ENCODE measurements at regions not wholly inside any gene's neighbourhood (a gene's known extent, or its start where the extent isn't known, plus 50 kb on each side); places are given as distances from the start of the nearest gene placed in this dataset.

DNA sequence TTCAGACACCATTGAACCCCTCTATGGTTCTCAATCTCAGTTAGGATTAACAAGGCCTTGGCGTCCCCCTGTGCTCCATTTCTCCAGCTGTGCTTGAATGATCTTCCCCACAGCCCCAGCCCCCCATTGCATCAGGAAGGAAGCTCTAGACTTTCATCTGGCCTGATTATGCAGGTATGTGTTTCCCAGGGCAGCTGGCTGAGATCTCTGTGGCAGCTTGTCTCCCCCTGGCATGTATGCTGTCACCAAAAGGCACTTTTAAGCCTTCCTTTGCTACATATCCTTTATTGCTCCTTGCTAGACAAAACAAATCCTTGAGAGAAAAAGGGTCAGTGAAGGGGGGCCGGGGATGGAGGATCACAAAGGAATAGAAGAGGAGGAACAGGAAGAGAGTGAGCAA lies 1056.0 kb upstream of the SLIT2 start (continued):
- TF ChIP-seq NFXL1 (IDR thresholded peaks at IDR 0.05; ENCODE audit: borderline replicate concordance) = no peak
- TF ChIP-seq TCF12 (IDR thresholded peaks at IDR 0.05; ENCODE audit: low read depth, low read length) = no peak
- no peak for TF ChIP-seq JUNB (IDR thresholded peaks at IDR 0.05)

DNA sequence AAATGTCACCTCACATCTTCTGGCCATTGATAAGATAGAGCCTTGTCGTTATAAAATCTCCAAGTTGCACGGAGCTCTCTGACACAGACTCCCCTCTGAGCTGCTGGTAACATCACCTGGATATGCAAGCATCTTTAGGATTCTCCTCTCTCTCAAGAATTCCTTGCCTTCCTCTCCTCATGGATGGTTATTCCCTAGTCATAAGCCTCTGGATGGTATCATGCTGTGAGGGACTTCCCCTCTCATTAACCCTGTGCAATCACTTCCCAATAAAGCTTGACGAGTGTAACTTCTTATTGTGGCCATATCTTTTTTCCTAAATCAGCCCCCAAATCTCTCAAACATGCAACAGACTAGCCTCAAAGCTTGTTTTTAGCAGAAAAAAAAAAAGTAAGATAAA lies 1057.0 kb upstream of the SLIT2 start:
- ATAC-seq (no peak), FAIRE-seq (no peak), DNase-seq (ENCODE audit: low read depth, low spot score) (no peak)
- Histone ChIP-seq H3K9me3 (replicated peaks; ENCODE audit: control insufficient read depth, insufficient read depth, low read length) (no peaks in the 10 kb centered on the region), H2AFZ (ENCODE audit: control insufficient read depth, low read depth, low read length) (no peak overlapping the region), H3K9ac (ENCODE audit: control insufficient read depth, insufficient read depth, low read length) (no peak overlapping the region), H3K4me2 (ENCODE audit: control insufficient read depth, insufficient read depth) (no peak overlapping the region), H3K79me2 (ENCODE audit: control insufficient read depth, insufficient read depth, low read length) (no peaks in the 10 kb centered on the region), H3K4me1 (ENCODE audit: control insufficient read depth, insufficient read depth, low read length) (no peaks in the 10 kb centered on the region), H4K20me1 (ENCODE audit: control insufficient read depth, insufficient read depth) (no peaks in the 10 kb centered on the region), H3K36me3 (ENCODE audit: control insufficient read depth in 2 of 2, insufficient read depth in 2 of 2, low read length in 1 of 2) (no peaks in the 10 kb centered on the region), H3K27ac (ENCODE audit: control insufficient read depth, insufficient read depth) (no peak overlapping the region), H3K4me3 (no peak overlapping the region), H3K27me3 (replicated peaks in 1 of 2; ENCODE audit: control insufficient read depth in 2 of 2, insufficient read depth in 2 of 2, low read length in 1 of 2) (no peaks in the 10 kb centered on the region)
- in situ Hi-C loops (cut with MboI) (no loop called here), intact Hi-C loops (cut with micrococcal nuclease; ENCODE audit: unreplicated experiment) (no loop called here)
- CTCF ChIA-PET = no interaction called here
- RAD21 ChIA-PET (ENCODE audit: unreplicated experiment) = no interaction called here
- SMC1A ChIA-PET (ENCODE audit: uncharacterized antibody, unreplicated experiment) = no interaction called here
- 0% methylated on average over 3 of the region's 3 CpGs for WGBS (ENCODE audit: insufficient coverage, insufficient replicate concordance, low lambda C conversion rate, missing lambda C conversion rate)
- no TSS peak for BruUV-seq (replicated peaks)
- POLR2A ChIA-PET = no interaction called here
- TF ChIP-seq POU2F2 (IDR thresholded peaks at IDR 0.05; ENCODE audit: borderline replicate concordance, low read depth, low read length) (no peak), KDM1A (IDR thresholded peaks at IDR 0.05; ENCODE audit: borderline replicate concordance) (no peak), KAT2A (conservative IDR thresholded peaks at IDR 0.05; ENCODE audit: control insufficient read depth, low read depth, low read length) (no peak), RUNX3 (IDR thresholded peaks at IDR 0.05; ENCODE audit: low read length) (no peak), TBL1XR1 (IDR thresholded peaks at IDR 0.05; ENCODE audit: low read depth, low read length) (no peak), MYB (IDR thresholded peaks at IDR 0.05; ENCODE audit: borderline replicate concordance, low read depth, low read length) (no peak), IRF4 (IDR thresholded peaks at IDR 0.05; ENCODE audit: low read depth, low read length) (no peak), CBFB (IDR thresholded peaks at IDR 0.05; ENCODE audit: low read depth) (no peak), SMAD1 (IDR thresholded peaks at IDR 0.05; ENCODE audit: low read depth, partially characterized antibody) (no peak), FOXK2 (IDR thresholded peaks at IDR 0.05) (no peak), SREBF2 (IDR thresholded peaks at IDR 0.05; ENCODE audit: low read length) (no peak), SP1 (IDR thresholded peaks at IDR 0.05; ENCODE audit: low read depth, low read length) (no peak)
- TF ChIP-seq, protein P1, sequence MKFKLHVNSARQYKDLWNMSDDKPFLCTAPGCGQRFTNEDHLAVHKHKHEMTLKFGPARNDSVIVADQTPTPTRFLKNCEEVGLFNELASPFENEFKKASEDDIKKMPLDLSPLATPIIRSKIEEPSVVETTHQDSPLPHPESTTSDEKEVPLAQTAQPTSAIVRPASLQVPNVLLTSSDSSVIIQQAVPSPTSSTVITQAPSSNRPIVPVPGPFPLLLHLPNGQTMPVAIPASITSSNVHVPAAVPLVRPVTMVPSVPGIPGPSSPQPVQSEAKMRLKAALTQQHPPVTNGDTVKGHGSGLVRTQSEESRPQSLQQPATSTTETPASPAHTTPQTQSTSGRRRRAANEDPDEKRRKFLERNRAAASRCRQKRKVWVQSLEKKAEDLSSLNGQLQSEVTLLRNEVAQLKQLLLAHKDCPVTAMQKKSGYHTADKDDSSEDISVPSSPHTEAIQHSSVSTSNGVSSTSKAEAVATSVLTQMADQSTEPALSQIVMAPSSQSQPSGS (IDR thresholded peaks at IDR 0.05; ENCODE audit: low read length) = no peak
- TF ChIP-seq, protein P2, sequence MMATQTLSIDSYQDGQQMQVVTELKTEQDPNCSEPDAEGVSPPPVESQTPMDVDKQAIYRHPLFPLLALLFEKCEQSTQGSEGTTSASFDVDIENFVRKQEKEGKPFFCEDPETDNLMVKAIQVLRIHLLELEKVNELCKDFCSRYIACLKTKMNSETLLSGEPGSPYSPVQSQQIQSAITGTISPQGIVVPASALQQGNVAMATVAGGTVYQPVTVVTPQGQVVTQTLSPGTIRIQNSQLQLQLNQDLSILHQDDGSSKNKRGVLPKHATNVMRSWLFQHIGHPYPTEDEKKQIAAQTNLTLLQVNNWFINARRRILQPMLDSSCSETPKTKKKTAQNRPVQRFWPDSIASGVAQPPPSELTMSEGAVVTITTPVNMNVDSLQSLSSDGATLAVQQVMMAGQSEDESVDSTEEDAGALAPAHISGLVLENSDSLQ (IDR thresholded peaks at IDR 0.05) = no peak
- TF ChIP-seq, protein P3, sequence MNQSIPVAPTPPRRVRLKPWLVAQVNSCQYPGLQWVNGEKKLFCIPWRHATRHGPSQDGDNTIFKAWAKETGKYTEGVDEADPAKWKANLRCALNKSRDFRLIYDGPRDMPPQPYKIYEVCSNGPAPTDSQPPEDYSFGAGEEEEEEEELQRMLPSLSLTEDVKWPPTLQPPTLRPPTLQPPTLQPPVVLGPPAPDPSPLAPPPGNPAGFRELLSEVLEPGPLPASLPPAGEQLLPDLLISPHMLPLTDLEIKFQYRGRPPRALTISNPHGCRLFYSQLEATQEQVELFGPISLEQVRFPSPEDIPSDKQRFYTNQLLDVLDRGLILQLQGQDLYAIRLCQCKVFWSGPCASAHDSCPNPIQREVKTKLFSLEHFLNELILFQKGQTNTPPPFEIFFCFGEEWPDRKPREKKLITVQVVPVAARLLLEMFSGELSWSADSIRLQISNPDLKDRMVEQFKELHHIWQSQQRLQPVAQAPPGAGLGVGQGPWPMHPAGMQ (IDR thresholded peaks at IDR 0.05; ENCODE audit: borderline replicate concordance) = no peak
- TF ChIP-seq, protein P4, sequence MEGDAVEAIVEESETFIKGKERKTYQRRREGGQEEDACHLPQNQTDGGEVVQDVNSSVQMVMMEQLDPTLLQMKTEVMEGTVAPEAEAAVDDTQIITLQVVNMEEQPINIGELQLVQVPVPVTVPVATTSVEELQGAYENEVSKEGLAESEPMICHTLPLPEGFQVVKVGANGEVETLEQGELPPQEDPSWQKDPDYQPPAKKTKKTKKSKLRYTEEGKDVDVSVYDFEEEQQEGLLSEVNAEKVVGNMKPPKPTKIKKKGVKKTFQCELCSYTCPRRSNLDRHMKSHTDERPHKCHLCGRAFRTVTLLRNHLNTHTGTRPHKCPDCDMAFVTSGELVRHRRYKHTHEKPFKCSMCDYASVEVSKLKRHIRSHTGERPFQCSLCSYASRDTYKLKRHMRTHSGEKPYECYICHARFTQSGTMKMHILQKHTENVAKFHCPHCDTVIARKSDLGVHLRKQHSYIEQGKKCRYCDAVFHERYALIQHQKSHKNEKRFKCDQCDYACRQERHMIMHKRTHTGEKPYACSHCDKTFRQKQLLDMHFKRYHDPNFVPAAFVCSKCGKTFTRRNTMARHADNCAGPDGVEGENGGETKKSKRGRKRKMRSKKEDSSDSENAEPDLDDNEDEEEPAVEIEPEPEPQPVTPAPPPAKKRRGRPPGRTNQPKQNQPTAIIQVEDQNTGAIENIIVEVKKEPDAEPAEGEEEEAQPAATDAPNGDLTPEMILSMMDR (IDR thresholded peaks at IDR 0.05 in 2 of 3, conservative IDR thresholded peaks at IDR 0.05 in 1 of 3; ENCODE audit: control insufficient read depth in 2 of 3, extremely low read depth in 1 of 3, insufficient read depth in 1 of 3, low read depth in 3 of 3, low read length in 3 of 3) = no peak

Measured in GM12878 (cell line).